GM23248 (cell line): ENCODE measurements at regions not wholly inside any gene's neighbourhood (a gene's known extent, or its start where the extent isn't known, plus 50 kb on each side); places are given as distances from the start of the nearest gene placed in this dataset.
A peak's percentile ranks its signal among the peaks of the same experiment; 100 is the strongest.

Source experiments
- DNase-seq: peaks from one replicate; pipeline ENCODE4 v3.0.0-alpha.2; 2015
- H2AFZ ChIP-seq: fragments of 200-600 bp; sonication (generic); 2 replicates; pipeline ENCODE4 v1.6.1; 2016; ENCODE audit warnings: antibody characterized with exemption
- H3F3A ChIP-seq: fragments of 200-600 bp; sonication (generic); 2 replicates; pipeline ENCODE4 v1.6.1; 2016; ENCODE audit warnings: mild to moderate bottlenecking, antibody characterized with exemption, mixed run types; ENCODE audit not compliant: insufficient read depth
- H3K27ac ChIP-seq: fragments of 200-600 bp; sonication (generic); 2 replicates; pipeline ENCODE4 v1.5.1; 2016; ENCODE audit warnings: mild to moderate bottlenecking
- H3K27me3 ChIP-seq: fragments of 200-600 bp; sonication (generic); replicated peaks from 2 replicates; pipeline ENCODE4 v1.6.1; 2016; ENCODE audit warnings: mild to moderate bottlenecking; ENCODE audit not compliant: insufficient read depth
- H3K36me3 ChIP-seq: fragments of 200-600 bp; sonication (generic); 2 replicates; pipeline ENCODE4 v1.6.1; 2016; ENCODE audit warnings: low read depth, mild to moderate bottlenecking
- H3K4me1 ChIP-seq: fragments of 200-600 bp; sonication (generic); 2 replicates; pipeline ENCODE4 v1.6.1; 2016; ENCODE audit warnings: mild to moderate bottlenecking; ENCODE audit not compliant: insufficient read depth
- H3K4me2 ChIP-seq: fragments of 200-600 bp; sonication (generic); one replicate; pipeline ENCODE4 v1.6.1; 2016; ENCODE audit warnings: mild to moderate bottlenecking; ENCODE audit not compliant: unreplicated experiment
- H3K4me3 ChIP-seq: fragments of 200-600 bp; sonication (generic); 2 replicates; pipeline ENCODE4 v1.5.1; 2016; ENCODE audit warnings: mild to moderate bottlenecking
- H3K79me2 ChIP-seq: fragments of 200-600 bp; sonication (generic); 2 replicates; pipeline ENCODE4 v1.6.1; 2016; ENCODE audit warnings: mild to moderate bottlenecking; ENCODE audit not compliant: insufficient read depth
- H3K9ac ChIP-seq: fragments of 200-600 bp; sonication (generic); 2 replicates; pipeline ENCODE4 v1.6.1; 2016; ENCODE audit warnings: mild to moderate bottlenecking
- H3K9me2 ChIP-seq: fragments of 200-600 bp; sonication (generic); 2 replicates; pipeline ENCODE4 v1.6.1; 2016; ENCODE audit warnings: mixed run types, mild to moderate bottlenecking, moderate library complexity; ENCODE audit not compliant: insufficient read depth
- H3K9me3 ChIP-seq: fragments of 200-600 bp; sonication (generic); one replicate; pipeline ENCODE4 v1.6.1; 2017; ENCODE audit warnings: low read depth
- H4K20me1 ChIP-seq: fragments of 200-600 bp; sonication (generic); 2 replicates; pipeline ENCODE4 v1.6.0; 2016; ENCODE audit not compliant: insufficient read depth
- EZH2 ChIP-seq: fragments of 200-600 bp; sonication (generic); IDR thresholded peaks from 2 replicates; pipeline ENCODE4 v1.6.1; 2018; ENCODE audit warnings: antibody characterized with exemption, mild to moderate bottlenecking; ENCODE audit not compliant: insufficient read depth, poor library complexity, severe bottlenecking
- EZH2phosphoT487 ChIP-seq: fragments of 200-600 bp; sonication (generic); IDR thresholded peaks from 2 replicates; pipeline ENCODE4 v1.6.1; 2018; ENCODE audit warnings: antibody characterized with exemption, moderate library complexity, mild to moderate bottlenecking, low read depth; ENCODE audit not compliant: insufficient read depth
- WGBS, 2 experiments: methylation state at CpG; one replicate each; pipeline ENCODE4 v1.1.6; 2015 to 2017; ENCODE audit warnings: low lambda C conversion rate in 2 of 2, low coverage in 1 of 2; ENCODE audit errors: missing lambda C conversion rate in 2 of 2; 5-methylcytosine and 5-hydroxymethylcytosine counted together
- in situ Hi-C: fragments of 300-500 bp; cut with MboI; formaldehyde crosslinking; loops from 2 replicates; pipeline ENCODE4 v1.15.0; 2020

- WGBS, 2 experiments = 15 to 19% methylated on average over 3 of the region's 3 CpGs
- no peak overlapping the region for H3K9ac ChIP-seq
- TF ChIP-seq EZH2phosphoT487 = no peak
- TF ChIP-seq EZH2 = no peak
- H3F3A ChIP-seq = no peaks in the 10 kb centered on the region
- no peak overlapping the region for H3K4me3 ChIP-seq
- H3K27me3 ChIP-seq = peaks cover 8% of the 10 kb centered on the region; the same call in 1 of the 2 replicates
- H2AFZ ChIP-seq = no peak overlapping the region
- H3K36me3 ChIP-seq = no peaks in the 10 kb centered on the region
- H3K27ac ChIP-seq = no peak overlapping the region
- H4K20me1 ChIP-seq = no peaks in the 10 kb centered on the region
- H3K4me1 ChIP-seq = no peaks in the 10 kb centered on the region
- no peaks in the 10 kb centered on the region for H3K79me2 ChIP-seq
- no peaks in the 10 kb centered on the region for H3K9me2 ChIP-seq
- in situ Hi-C loops = no loop called here
- H3K9me3 ChIP-seq = no peaks in the 10 kb centered on the region
- H3K4me2 ChIP-seq = no peak overlapping the region
- DNase-seq = peak; percentile 38
These were observed 201.5 kb downstream of the S1PR1 start for GRCh38 chr1:101438359-101438758.

DNA sequence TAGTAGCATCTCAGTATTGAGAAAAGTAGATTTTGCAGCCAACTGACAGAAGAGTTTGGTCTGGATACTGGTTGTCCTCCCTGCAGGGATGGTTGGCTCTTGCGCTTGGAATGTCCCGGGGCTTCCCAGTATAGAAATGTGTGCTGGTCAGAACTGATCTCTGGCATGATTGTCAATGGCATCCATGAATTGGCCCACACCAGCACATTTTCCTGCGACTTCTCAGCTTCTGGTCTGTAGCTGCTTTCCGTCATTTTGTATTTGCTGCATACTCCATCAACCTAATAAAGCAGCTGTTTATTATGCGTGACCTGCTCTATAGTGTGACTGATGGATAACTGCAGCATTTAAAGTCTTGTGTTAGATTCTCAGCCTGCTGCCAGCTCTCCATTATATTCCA, 203.7 kb downstream of the S1PR1 start:
- WGBS, 2 experiments = 2 to 3% methylated on average over 5 of the region's 5 CpGs
- no peak for DNase-seq
- Histone ChIP-seq H3K9me2 (no peaks in the 10 kb centered on the region), H4K20me1 (no peaks in the 10 kb centered on the region), H3K27ac (no peak overlapping the region), H3K79me2 (no peaks in the 10 kb centered on the region), H3K4me2 (no peak overlapping the region), H3K4me3 (no peak overlapping the region), H2AFZ (no peak overlapping the region), H3K27me3 (peaks cover 8% of the 10 kb centered on the region; the same call in 1 of the 2 replicates), H3K9me3 (no peaks in the 10 kb centered on the region), H3K36me3 (no peaks in the 10 kb centered on the region), H3K9ac (no peak overlapping the region), H3K4me1 (no peaks in the 10 kb centered on the region), H3F3A (no peaks in the 10 kb centered on the region)
- in situ Hi-C loops = no loop called here
- TF ChIP-seq EZH2phosphoT487 = no peak
- TF ChIP-seq EZH2 = no peak

DNA sequence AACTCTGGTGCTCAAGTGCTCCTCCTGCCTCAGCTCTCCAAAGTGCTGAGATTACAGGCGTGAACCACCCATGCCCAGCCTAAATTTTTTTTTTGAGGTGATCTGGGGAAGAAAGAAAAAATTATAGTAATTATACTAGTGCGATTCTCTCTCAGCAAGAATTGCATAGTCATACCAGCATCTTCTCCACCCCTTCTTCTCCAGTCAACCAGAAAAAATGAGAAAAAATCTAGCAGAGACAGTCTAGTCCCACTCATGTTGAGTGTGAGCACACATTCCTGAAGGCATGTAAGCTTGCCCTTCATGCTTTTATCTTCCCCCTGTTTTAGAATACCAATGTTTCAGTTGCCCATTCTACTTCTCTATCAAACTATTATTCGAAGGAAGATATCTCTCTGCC, 207.6 kb downstream of the S1PR1 start:
- H3K4me1 ChIP-seq = no peaks in the 10 kb centered on the region
- no peaks in the 10 kb centered on the region for H3K9me2 ChIP-seq
- no peak overlapping the region for H2AFZ ChIP-seq
- no peaks in the 10 kb centered on the region for H3K36me3 ChIP-seq
- H3K9ac ChIP-seq = no peak overlapping the region
- WGBS, 2 experiments = 20 to 28% methylated on average over 3 of the region's 3 CpGs
- H3K27ac ChIP-seq = no peak overlapping the region
- no peak for DNase-seq
- no peaks in the 10 kb centered on the region for H3F3A ChIP-seq
- no peak overlapping the region for H3K4me3 ChIP-seq
- no peaks in the 10 kb centered on the region for H3K9me3 ChIP-seq
- in situ Hi-C loops = no loop called here
- no peaks in the 10 kb centered on the region for H3K79me2 ChIP-seq
- TF ChIP-seq EZH2phosphoT487 (no peak), EZH2 (no peak)
- no peaks in the 10 kb centered on the region for H4K20me1 ChIP-seq
- peaks cover 8% of the 10 kb centered on the region; the same call in 1 of the 2 replicates for H3K27me3 ChIP-seq
- no peak overlapping the region for H3K4me2 ChIP-seq

- Histone ChIP-seq H3K4me1 (no peaks in the 10 kb centered on the region), H3K4me3 (no peak overlapping the region), H3F3A (no peaks in the 10 kb centered on the region), H4K20me1 (no peaks in the 10 kb centered on the region), H3K27me3 (peaks cover 4% of the 10 kb centered on the region; the same call in 1 of the 2 replicates), H3K27ac (no peak overlapping the region), H3K4me2 (no peak overlapping the region), H3K79me2 (no peaks in the 10 kb centered on the region), H3K9me2 (no peaks in the 10 kb centered on the region), H3K9me3 (no peaks in the 10 kb centered on the region), H2AFZ (no peak overlapping the region), H3K36me3 (no peaks in the 10 kb centered on the region), H3K9ac (no peak overlapping the region)
- in situ Hi-C loops = no loop called here
- TF ChIP-seq EZH2 = no peak
- no peak for TF ChIP-seq EZH2phosphoT487
- 0 to 2% methylated on average over 2 of the region's 2 CpGs for WGBS, 2 experiments
- no peak for DNase-seq
These were observed 208.2 kb downstream of the S1PR1 start for GRCh38 chr1:101444873-101445618.
